PC-9 (cell line): ENCODE measurements at regions not wholly inside any gene's neighbourhood (a gene's known extent, or its start where the extent isn't known, plus 50 kb on each side); places are given as distances from the start of the nearest gene placed in this dataset.

Experiments
- BruUV-seq: library from RNA; stranded (reverse); fragments of 400-500 nt; replicated peaks from 2 replicates; lab custom pipeline; 2021; lab: Mats Ljungman, UMichigan
- CTCF ChIA-PET: fragments of 300-600 bp; sonication (Branson Sonifier 250); formaldehyde crosslinking; loops from one replicate; lab custom pipeline; 2022; ENCODE audit warnings: antibody characterized with exemption; lab: Charles Lee
- POLR2A ChIA-PET: fragments of 300-600 bp; sonication (Branson Sonifier 250); formaldehyde crosslinking; loops from one replicate; lab custom pipeline; 2022; ENCODE audit warnings: antibody characterized with exemption; ENCODE audit not compliant: unreplicated experiment; lab: Charles Lee
- DNase-seq, 2 experiments: peaks; one replicate each; pipeline versions ENCODE4 v3.0.0 to v3.0.0-alpha.2; 2015 to 2022; ENCODE audit warnings: mixed read lengths in 1 of 2
- H2AFZ ChIP-seq: fragments of 200-600 bp; sonication (generic); 2 replicates; pipeline ENCODE4 v1.8.1; 2017; ENCODE audit warnings: antibody characterized with exemption
- H3F3A ChIP-seq: fragments of 200-600 bp; sonication (generic); 2 replicates; pipeline ENCODE4 v1.8.1; 2017; ENCODE audit warnings: antibody characterized with exemption, mild to moderate bottlenecking, low read depth; ENCODE audit not compliant: insufficient read depth
- H3K27ac ChIP-seq: fragments of 200-600 bp; sonication (generic); 2 replicates; pipeline ENCODE4 v1.6.1; 2016; ENCODE audit warnings: mixed run types
- H3K27me3 ChIP-seq: fragments of 200-600 bp; sonication (generic); 2 replicates; pipeline ENCODE4 v1.6.1; 2016; ENCODE audit warnings: low read depth, mixed run types; ENCODE audit not compliant: insufficient read depth
- H3K36me3 ChIP-seq: fragments of 200-600 bp; sonication (generic); 2 replicates; pipeline ENCODE4 v1.6.1; 2016; ENCODE audit warnings: low read depth, mixed run types
- H3K4me1 ChIP-seq: fragments of 200-600 bp; sonication (generic); replicated peaks from 2 replicates; pipeline ENCODE4 v1.6.1; 2016; ENCODE audit warnings: mixed run types; ENCODE audit not compliant: insufficient read depth
- H3K4me2 ChIP-seq: fragments of 200-600 bp; sonication (generic); 2 replicates; pipeline ENCODE4 v1.6.1; 2017; ENCODE audit warnings: mixed run types
- H3K4me3 ChIP-seq: fragments of 200-600 bp; sonication (generic); 2 replicates; pipeline ENCODE4 v1.6.1; 2016; ENCODE audit warnings: mixed run types
- H3K79me2 ChIP-seq: fragments of 200-600 bp; sonication (generic); 2 replicates; pipeline ENCODE4 v1.6.1; 2017; ENCODE audit warnings: low read depth, mixed run types
- H3K9me2 ChIP-seq: fragments of 200-600 bp; sonication (generic); 2 replicates; pipeline ENCODE4 v1.8.1; 2017; ENCODE audit warnings: mild to moderate bottlenecking; ENCODE audit not compliant: insufficient read depth
- H3K9me3 ChIP-seq: fragments of 200-600 bp; sonication (generic); 2 replicates; pipeline ENCODE4 v1.8.1; 2016; ENCODE audit warnings: low read depth; ENCODE audit not compliant: insufficient read depth
- H4K20me1 ChIP-seq: fragments of 200-600 bp; sonication (generic); 2 replicates; pipeline ENCODE4 v1.8.1; 2017; ENCODE audit not compliant: insufficient read depth
- CTCF ChIP-seq: fragments of 200-600 bp; sonication (generic); conservative IDR thresholded peaks from 2 replicates; pipeline ENCODE4 v1.6.1; 2017; ENCODE audit warnings: mixed run types, antibody characterized with exemption, mild to moderate bottlenecking, moderate library complexity
- EZH2 ChIP-seq: fragments of 200-600 bp; sonication (generic); IDR thresholded peaks from 2 replicates; pipeline ENCODE4 v1.8.0; 2017; ENCODE audit warnings: antibody characterized with exemption, low read depth
- intact Hi-C: fragments of 100-400 bp; cut with micrococcal nuclease; formaldehyde crosslinking; loops from one replicate; pipeline ENCODE4 v1.10.0; 2022; ENCODE audit not compliant: unreplicated experiment

- H3F3A ChIP-seq = no peaks in the 10 kb centered on the region
- TF ChIP-seq CTCF (no peak), EZH2 (no peak)
- no peaks in the 10 kb centered on the region for H3K79me2 ChIP-seq
- DNase-seq = no peak
- H3K4me1 ChIP-seq = no peaks in the 10 kb centered on the region
- ChIA-PET CTCF (interaction anchor here (0.6 kb wide), 1 partner anchor 9 kb away, joined by 3 read pairs; no protein-coding TSS in a partner anchor), POLR2A (no interaction called here)
- intact Hi-C loops = no loop called here
- no peak overlapping the region for H3K27ac ChIP-seq
- H2AFZ ChIP-seq = no peak overlapping the region
- no peaks in the 10 kb centered on the region for H3K27me3 ChIP-seq
- no peaks in the 10 kb centered on the region for H3K9me2 ChIP-seq
- no peaks in the 10 kb centered on the region for H3K9me3 ChIP-seq
- no peak overlapping the region for H3K4me3 ChIP-seq
- H3K4me2 ChIP-seq = no peak overlapping the region
- no peaks in the 10 kb centered on the region for H4K20me1 ChIP-seq
- H3K36me3 ChIP-seq = no peaks in the 10 kb centered on the region
- BruUV-seq = no TSS peak
Measured at GRCh38 chr6:1094306-1094705, 217.6 kb upstream of the FOXQ1 start.

- Histone ChIP-seq H3K4me3 (no peak overlapping the region), H4K20me1 (no peaks in the 10 kb centered on the region), H3K4me1 (no peaks in the 10 kb centered on the region), H3K36me3 (no peaks in the 10 kb centered on the region), H3F3A (no peaks in the 10 kb centered on the region), H3K27me3 (no peaks in the 10 kb centered on the region), H3K79me2 (no peaks in the 10 kb centered on the region), H3K9me3 (no peaks in the 10 kb centered on the region), H3K27ac (no peak overlapping the region), H3K4me2 (no peak overlapping the region), H2AFZ (no peak overlapping the region), H3K9me2 (no peaks in the 10 kb centered on the region)
- CTCF ChIA-PET = no interaction called here
- DNase-seq = no peak
- intact Hi-C loops = no loop called here
- no TSS peak for BruUV-seq
- no peak for TF ChIP-seq CTCF
- no peak for TF ChIP-seq EZH2
- POLR2A ChIA-PET = interaction anchor here (0.7 kb wide), 1 partner anchor 220 kb away, joined by 7 read pairs; no protein-coding TSS in a partner anchor
Measured at GRCh38 chr6:1091900-1092299, 220.0 kb upstream of the FOXQ1 start.

GRCh38 chr6:1089859-1090258 lies 222.0 kb upstream of the FOXQ1 start:
- Histone ChIP-seq H3F3A (no peaks in the 10 kb centered on the region), H3K36me3 (no peaks in the 10 kb centered on the region), H3K4me3 (no peak overlapping the region), H3K27ac (no peak overlapping the region), H3K4me1 (no peaks in the 10 kb centered on the region), H3K4me2 (no peak overlapping the region), H4K20me1 (no peaks in the 10 kb centered on the region), H3K9me3 (no peaks in the 10 kb centered on the region), H3K79me2 (no peaks in the 10 kb centered on the region), H3K27me3 (no peaks in the 10 kb centered on the region), H3K9me2 (no peaks in the 10 kb centered on the region), H2AFZ (no peak overlapping the region)
- BruUV-seq = no TSS peak
- CTCF ChIA-PET = no interaction called here
- intact Hi-C loops = no loop called here
- DNase-seq = no peak
- POLR2A ChIA-PET = interaction anchor here (0.7 kb wide), 1 partner anchor 203 kb away, joined by 5 read pairs; no protein-coding TSS in a partner anchor
- TF ChIP-seq CTCF (no peak), EZH2 (no peak)
